SU-DHL-6 (cell line): ENCODE measurements at regions not wholly inside any gene's neighbourhood (a gene's known extent, or its start where the extent isn't known, plus 50 kb on each side); places are given as distances from the start of the nearest gene placed in this dataset.

Source experiments
- CTCF ChIP-seq: fragments of 200-600 bp; sonication (generic); IDR thresholded peaks from one replicate; pipeline ENCODE4 v1.5.1; 2017; ENCODE audit warnings: antibody characterized with exemption, mild to moderate bottlenecking, low read length, moderate library complexity; ENCODE audit not compliant: insufficient read depth, poor library complexity, severe bottlenecking
- EZH2phosphoT487 ChIP-seq: fragments of 200-600 bp; sonication (generic), shearing (Covaris generic); conservative IDR thresholded peaks from 2 replicates; pipeline ENCODE4 v1.6.1; 2018; ENCODE audit warnings: mild to moderate bottlenecking, antibody characterized with exemption, low read length, moderate library complexity, mixed read lengths

- TF ChIP-seq EZH2phosphoT487 (no peak), CTCF (no peak)
Measured at GRCh38 chr13:105773863-105774538, 761.5 kb downstream of the EFNB2 start.
